ENCODE measurements at regions not wholly inside any gene's neighbourhood (a gene's known extent, or its start where the extent isn't known, plus 50 kb on each side); places are given as distances from the start of the nearest gene placed in this dataset.

GRCh38 chr4:81580346-81580993 is 108.8 kb upstream of the RASGEF1B start:
- Mint-ChIP-seq H3K9me3 (no peaks in the 10 kb centered on the region), H3K27me3 (peaks cover 0 to 9% of the 10 kb centered on the region in 2 donors), H3K36me3 (no peaks in the 10 kb centered on the region), H3K4me3 (no peak overlapping the region), H3K4me1 (no peaks in the 10 kb centered on the region), H3K27ac (no peak overlapping the region)
- no peak for DNase-seq
- no peaks in the 10 kb centered on the region for H3K36me3 ChIP-seq (ENCODE audit: insufficient read depth, low read length)
- ChIA-PET CTCF (ENCODE audit: partially characterized antibody) (no interaction called here), POLR2A (ENCODE audit: partially characterized antibody) (no interaction called here)
- H3K27me3 ChIP-seq (ENCODE audit: insufficient read depth, low read length): no peaks in the 10 kb centered on the region
- H3K27ac ChIP-seq (ENCODE audit: low read depth, low read length): no peak overlapping the region
- H3K9me3 ChIP-seq (ENCODE audit: control insufficient read depth in 1 of 2, low read length in 2 of 2): no peaks in the 10 kb centered on the region
- intact Hi-C loops (cut with micrococcal nuclease): no loop called here
- H3K4me3 ChIP-seq (ENCODE audit: low read length in 2 of 2): no peak overlapping the region
- H3K4me1 ChIP-seq (ENCODE audit: insufficient read depth, low read length): no peaks in the 10 kb centered on the region

- no peaks in the 10 kb centered on the region for H3K9me3 ChIP-seq (ENCODE audit: control insufficient read depth in 1 of 2, low read length in 2 of 2)
These were observed 105.7 kb upstream of the RASGEF1B start for GRCh38 chr4:81577392-81577791.

GRCh38 chr4:81574991-81575390 is 103.3 kb upstream of the RASGEF1B start:
- Mint-ChIP-seq H3K27ac (no peak overlapping the region), H3K36me3 (no peaks in the 10 kb centered on the region), H3K27me3 (peaks cover 0 to 9% of the 10 kb centered on the region in 2 donors), H3K9me3 (no peaks in the 10 kb centered on the region), H3K4me1 (no peaks in the 10 kb centered on the region), H3K4me3 (no peak overlapping the region)
- no peak for DNase-seq
- Histone ChIP-seq H3K4me3 (ENCODE audit: low read length in 2 of 2) (no peak overlapping the region), H3K27ac (ENCODE audit: low read depth, low read length) (no peak overlapping the region), H3K9me3 (ENCODE audit: control insufficient read depth in 1 of 2, low read length in 2 of 2) (no peaks in the 10 kb centered on the region), H3K4me1 (ENCODE audit: insufficient read depth, low read length) (no peaks in the 10 kb centered on the region), H3K27me3 (ENCODE audit: insufficient read depth, low read length) (no peaks in the 10 kb centered on the region), H3K36me3 (ENCODE audit: insufficient read depth, low read length) (no peaks in the 10 kb centered on the region)
- CTCF ChIA-PET (ENCODE audit: partially characterized antibody): no interaction called here
- POLR2A ChIA-PET (ENCODE audit: partially characterized antibody): no interaction called here
- intact Hi-C loops (cut with micrococcal nuclease): no loop called here

More at GRCh38 chr4:81577392-81577791, 105.7 kb upstream of the RASGEF1B start:
- Histone ChIP-seq H3K4me3 (ENCODE audit: low read length in 2 of 2) (no peak overlapping the region), H3K4me1 (ENCODE audit: insufficient read depth, low read length) (no peaks in the 10 kb centered on the region), H3K27me3 (ENCODE audit: insufficient read depth, low read length) (no peaks in the 10 kb centered on the region), H3K36me3 (ENCODE audit: insufficient read depth, low read length) (no peaks in the 10 kb centered on the region), H3K27ac (ENCODE audit: low read depth, low read length) (no peak overlapping the region)
- ChIA-PET CTCF (ENCODE audit: partially characterized antibody) (interaction anchor here (1.1 kb wide), 1 partner anchor 60 kb away, joined by 3 read pairs; no protein-coding TSS in a partner anchor), POLR2A (ENCODE audit: partially characterized antibody) (no interaction called here)
- intact Hi-C loops (cut with micrococcal nuclease): no loop called here
- H3K27me3 Mint-ChIP-seq: peaks cover 0 to 9% of the 10 kb centered on the region in 2 donors
- no peak overlapping the region for H3K4me3 Mint-ChIP-seq
- no peaks in the 10 kb centered on the region for H3K4me1 Mint-ChIP-seq
- no peaks in the 10 kb centered on the region for H3K36me3 Mint-ChIP-seq
- no peak overlapping the region for H3K27ac Mint-ChIP-seq
- no peak for DNase-seq
- no peaks in the 10 kb centered on the region for H3K9me3 Mint-ChIP-seq

- no peaks in the 10 kb centered on the region for H3K36me3 Mint-ChIP-seq
- no peak overlapping the region for H3K27ac Mint-ChIP-seq
- no peaks in the 10 kb centered on the region for H3K27me3 ChIP-seq (ENCODE audit: insufficient read depth, low read length)
- no peaks in the 10 kb centered on the region for H3K9me3 Mint-ChIP-seq
- no peaks in the 10 kb centered on the region for H3K4me1 ChIP-seq (ENCODE audit: insufficient read depth, low read length)
- H3K36me3 ChIP-seq (ENCODE audit: insufficient read depth, low read length): no peaks in the 10 kb centered on the region
- CTCF ChIA-PET (ENCODE audit: partially characterized antibody): no interaction called here
- H3K4me3 ChIP-seq (ENCODE audit: low read length in 2 of 2): no peak overlapping the region
- no peaks in the 10 kb centered on the region for H3K9me3 ChIP-seq (ENCODE audit: control insufficient read depth in 1 of 2, low read length in 2 of 2)
- POLR2A ChIA-PET (ENCODE audit: partially characterized antibody): no interaction called here
- peaks cover 0 to 7% of the 10 kb centered on the region in 2 donors for H3K27me3 Mint-ChIP-seq
- H3K4me1 Mint-ChIP-seq: no peaks in the 10 kb centered on the region
- no peak for DNase-seq
- H3K4me3 Mint-ChIP-seq: no peak overlapping the region
- intact Hi-C loops (cut with micrococcal nuclease): no loop called here
- no peak overlapping the region for H3K27ac ChIP-seq (ENCODE audit: low read depth, low read length)
These were observed 102.1 kb upstream of the RASGEF1B start for GRCh38 chr4:81573840-81574239.

GRCh38 chr4:81572402-81572801 is 100.7 kb upstream of the RASGEF1B start:
- H3K36me3 ChIP-seq (ENCODE audit: insufficient read depth, low read length): no peaks in the 10 kb centered on the region
- H3K27me3 Mint-ChIP-seq: peaks cover 0 to 7% of the 10 kb centered on the region in 2 donors
- no peaks in the 10 kb centered on the region for H3K36me3 Mint-ChIP-seq
- no peak for DNase-seq
- H3K27ac ChIP-seq (ENCODE audit: low read depth, low read length): no peak overlapping the region
- CTCF ChIA-PET (ENCODE audit: partially characterized antibody): no interaction called here
- no peaks in the 10 kb centered on the region for H3K9me3 ChIP-seq (ENCODE audit: control insufficient read depth in 1 of 2, low read length in 2 of 2)
- no peak overlapping the region for H3K4me3 ChIP-seq (ENCODE audit: low read length in 2 of 2)
- H3K27ac Mint-ChIP-seq: peak overlapping the region in 1 of 7 donors; percentile 35
- H3K4me1 Mint-ChIP-seq: no peaks in the 10 kb centered on the region
- POLR2A ChIA-PET (ENCODE audit: partially characterized antibody): no interaction called here
- no peak overlapping the region for H3K4me3 Mint-ChIP-seq
- no peaks in the 10 kb centered on the region for H3K4me1 ChIP-seq (ENCODE audit: insufficient read depth, low read length)
- H3K27me3 ChIP-seq (ENCODE audit: insufficient read depth, low read length): no peaks in the 10 kb centered on the region
- intact Hi-C loops (cut with micrococcal nuclease): no loop called here
- H3K9me3 Mint-ChIP-seq: no peaks in the 10 kb centered on the region

- Mint-ChIP-seq H3K4me1 (no peaks in the 10 kb centered on the region), H3K27me3 (peaks cover 0 to 2% of the 10 kb centered on the region in 2 donors), H3K36me3 (no peaks in the 10 kb centered on the region), H3K9me3 (no peaks in the 10 kb centered on the region), H3K27ac (no peak overlapping the region), H3K4me3 (no peak overlapping the region)
- H3K27ac ChIP-seq (ENCODE audit: low read depth, low read length): no peak overlapping the region
- no peak for DNase-seq
- intact Hi-C loops (cut with micrococcal nuclease): no loop called here
- no peaks in the 10 kb centered on the region for H3K9me3 ChIP-seq (ENCODE audit: control insufficient read depth in 1 of 2, low read length in 2 of 2)
- no peaks in the 10 kb centered on the region for H3K36me3 ChIP-seq (ENCODE audit: insufficient read depth, low read length)
- no peaks in the 10 kb centered on the region for H3K4me1 ChIP-seq (ENCODE audit: insufficient read depth, low read length)
- ChIA-PET CTCF (ENCODE audit: partially characterized antibody) (no interaction called here), POLR2A (ENCODE audit: partially characterized antibody) (no interaction called here)
- H3K4me3 ChIP-seq (ENCODE audit: low read length in 2 of 2): no peak overlapping the region
- H3K27me3 ChIP-seq (ENCODE audit: insufficient read depth, low read length): no peaks in the 10 kb centered on the region
These were observed 99.4 kb upstream of the RASGEF1B start for GRCh38 chr4:81571105-81571504.

- intact Hi-C loops (cut with micrococcal nuclease): no loop called here
- Histone ChIP-seq H3K27ac (ENCODE audit: low read depth, low read length) (no peak overlapping the region), H3K27me3 (ENCODE audit: insufficient read depth, low read length) (no peaks in the 10 kb centered on the region), H3K4me1 (ENCODE audit: insufficient read depth, low read length) (peaks cover 12% of the 10 kb centered on the region), H3K9me3 (ENCODE audit: control insufficient read depth in 1 of 2, low read length in 2 of 2) (no peaks in the 10 kb centered on the region), H3K36me3 (ENCODE audit: insufficient read depth, low read length) (no peaks in the 10 kb centered on the region), H3K4me3 (ENCODE audit: low read length in 2 of 2) (no peak overlapping the region)
- DNase-seq: no peak
- CTCF ChIA-PET (ENCODE audit: partially characterized antibody): no interaction called here
- H3K4me1 Mint-ChIP-seq: peaks cover 5 to 9% (median 7%) of the 10 kb centered on the region in 4 donors
- H3K27ac Mint-ChIP-seq: peak overlapping the region in 1 of 7 donors; percentile 0
- H3K9me3 Mint-ChIP-seq: no peaks in the 10 kb centered on the region
- POLR2A ChIA-PET (ENCODE audit: partially characterized antibody): no interaction called here
- H3K27me3 Mint-ChIP-seq: no peaks in the 10 kb centered on the region
- H3K36me3 Mint-ChIP-seq: no peaks in the 10 kb centered on the region
- no peak overlapping the region for H3K4me3 Mint-ChIP-seq
These were observed 94.5 kb upstream of the RASGEF1B start for GRCh38 chr4:81566161-81566591.
